C4-2B (cell line): ENCODE measurements at regions not wholly inside any gene's neighbourhood (a gene's known extent, or its start where the extent isn't known, plus 50 kb on each side); places are given as distances from the start of the nearest gene placed in this dataset.

Experiments used
- CTCF ChIP-seq: fragments of 450-650 bp; conservative IDR thresholded peaks from 2 replicates; pipeline ENCODE4 v1.5.1; 2017; ENCODE audit warnings: mild to moderate bottlenecking
- ZFX ChIP-seq: fragments of 450-650 bp; IDR thresholded peaks from 2 replicates; pipeline ENCODE4 v1.6.1; 2017

GRCh38 chr3:181431748-181432147 is 280.0 kb upstream of the SOX2 start:
- TF ChIP-seq CTCF (no peak), ZFX (no peak)
